ENCODE measurements at regions not wholly inside any gene's neighbourhood (a gene's known extent, or its start where the extent isn't known, plus 50 kb on each side); places are given as distances from the start of the nearest gene placed in this dataset.
A peak's percentile ranks its signal among the peaks of the same experiment; 100 is the strongest.
"Not testable (repeated sequence)": the region's sequence is repeated elsewhere in the genome, so short reads cannot be mapped to it uniquely, and the experiment has no call there.

DNA sequence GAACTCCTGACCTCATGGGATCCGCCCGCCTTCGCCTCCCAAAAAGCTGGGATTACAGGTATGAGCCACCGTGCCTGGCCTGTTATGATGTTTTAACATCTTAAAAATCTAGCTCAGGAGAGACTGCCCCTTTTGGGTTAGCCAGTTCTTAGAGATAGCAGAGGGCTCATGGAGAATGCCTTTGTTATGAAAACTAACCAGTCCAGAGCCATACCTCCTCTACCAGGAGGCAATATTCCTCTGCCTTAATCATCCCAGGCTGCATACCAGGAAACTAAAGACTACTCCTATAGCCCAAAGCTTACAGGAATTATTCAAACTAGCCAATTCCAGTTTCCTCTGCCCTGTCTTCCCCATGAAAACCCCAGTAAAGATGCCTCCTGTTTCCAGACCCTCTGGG, 96.0 kb upstream of the MDM1 start:
- no peak for DNase-seq

DNA sequence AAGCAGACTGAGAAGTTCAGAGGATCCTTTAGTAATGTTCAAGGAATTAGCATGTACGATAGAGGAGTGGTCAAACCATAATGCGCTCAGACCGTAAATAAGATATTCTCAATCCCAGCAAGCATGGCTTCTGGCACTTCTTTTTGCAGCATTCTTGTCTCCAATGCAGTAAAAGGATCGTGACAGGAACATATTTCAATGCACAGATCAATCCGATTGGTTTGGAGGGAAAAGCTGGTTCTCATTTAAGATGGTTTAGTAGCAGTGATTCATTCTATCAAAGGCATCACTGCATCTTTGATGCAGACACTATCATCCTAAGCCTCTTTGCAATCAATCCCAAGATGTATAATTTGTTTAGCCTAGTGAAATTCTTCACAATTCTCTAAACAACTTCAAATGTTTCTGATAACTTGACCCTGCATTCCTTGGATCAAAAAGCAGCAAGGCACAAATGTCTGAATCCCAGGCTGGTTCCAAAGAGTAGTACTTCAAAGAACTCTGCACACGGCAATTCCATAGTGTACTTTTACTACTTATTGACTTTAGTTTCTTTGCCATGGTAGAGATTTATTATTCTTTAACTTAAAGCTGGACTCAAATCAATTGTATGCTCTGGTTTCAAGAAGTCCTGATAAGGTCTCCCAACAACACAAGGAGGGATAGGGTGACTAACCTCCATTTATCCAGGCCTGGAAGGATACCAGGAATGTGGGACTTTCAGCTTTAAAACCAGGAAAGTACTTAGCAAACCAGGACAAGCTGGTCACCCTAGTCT, 96.8 kb upstream of the MDM1 start:
- DNase-seq = no peak

DNA sequence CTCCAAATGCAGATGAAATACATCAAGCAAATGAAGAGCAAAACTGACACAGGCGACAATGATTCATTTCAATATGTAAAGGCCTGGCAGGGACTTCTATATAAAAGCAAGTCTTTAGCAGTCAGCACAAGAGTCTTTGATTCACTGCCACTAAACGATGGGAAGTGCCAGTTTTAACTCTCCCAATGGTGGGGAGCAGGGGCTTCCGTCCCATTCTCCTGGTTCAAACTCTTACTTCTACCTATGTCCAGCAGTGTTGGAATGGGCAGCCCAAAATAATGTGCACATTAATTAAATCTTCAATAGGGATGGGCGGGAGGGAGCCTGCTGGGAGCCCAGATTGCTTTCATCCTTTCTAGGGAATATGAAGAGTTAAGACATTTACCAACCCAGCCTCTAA, 97.5 kb upstream of the MDM1 start:
- no peak for DNase-seq

DNA sequence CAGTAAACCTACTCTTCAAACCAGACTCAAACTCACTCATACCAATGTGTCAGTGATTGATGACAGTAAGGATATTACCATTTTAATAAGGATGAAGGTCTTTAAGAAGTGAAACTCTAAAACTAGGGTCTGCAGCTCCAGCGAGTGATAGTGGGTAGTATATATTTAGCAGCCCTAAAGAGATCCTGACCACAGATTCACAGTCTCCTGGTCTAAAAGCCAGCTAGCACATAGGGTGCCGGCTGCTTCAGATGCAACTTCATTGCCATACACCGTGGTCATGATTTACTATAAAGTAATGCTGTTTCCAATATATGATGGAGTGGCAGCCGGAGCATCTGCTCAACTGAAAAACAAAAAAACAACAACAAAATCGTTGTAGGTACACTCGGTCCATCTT, 99.6 kb upstream of the MDM1 start:
- no peak for DNase-seq

DNA sequence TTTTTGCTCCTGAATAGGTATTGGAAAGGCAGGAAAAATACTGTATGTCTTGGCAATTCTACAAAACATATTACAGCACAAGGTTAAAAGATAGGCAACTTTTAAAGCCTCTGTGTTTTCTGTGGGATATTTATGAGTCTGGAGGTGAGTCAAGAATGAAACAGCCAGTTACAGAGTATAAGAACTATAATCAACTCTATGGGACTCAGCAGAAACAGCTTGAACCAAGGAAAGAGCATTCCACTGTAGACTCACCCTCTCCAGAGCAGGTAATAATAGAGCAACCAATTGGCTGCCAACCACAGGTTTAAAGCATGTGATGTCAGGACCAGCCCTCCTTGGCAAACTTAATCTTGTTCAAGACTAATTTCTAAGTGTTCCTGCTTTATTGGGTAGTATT, 100.5 kb upstream of the MDM1 start:
- no peak for DNase-seq

DNA sequence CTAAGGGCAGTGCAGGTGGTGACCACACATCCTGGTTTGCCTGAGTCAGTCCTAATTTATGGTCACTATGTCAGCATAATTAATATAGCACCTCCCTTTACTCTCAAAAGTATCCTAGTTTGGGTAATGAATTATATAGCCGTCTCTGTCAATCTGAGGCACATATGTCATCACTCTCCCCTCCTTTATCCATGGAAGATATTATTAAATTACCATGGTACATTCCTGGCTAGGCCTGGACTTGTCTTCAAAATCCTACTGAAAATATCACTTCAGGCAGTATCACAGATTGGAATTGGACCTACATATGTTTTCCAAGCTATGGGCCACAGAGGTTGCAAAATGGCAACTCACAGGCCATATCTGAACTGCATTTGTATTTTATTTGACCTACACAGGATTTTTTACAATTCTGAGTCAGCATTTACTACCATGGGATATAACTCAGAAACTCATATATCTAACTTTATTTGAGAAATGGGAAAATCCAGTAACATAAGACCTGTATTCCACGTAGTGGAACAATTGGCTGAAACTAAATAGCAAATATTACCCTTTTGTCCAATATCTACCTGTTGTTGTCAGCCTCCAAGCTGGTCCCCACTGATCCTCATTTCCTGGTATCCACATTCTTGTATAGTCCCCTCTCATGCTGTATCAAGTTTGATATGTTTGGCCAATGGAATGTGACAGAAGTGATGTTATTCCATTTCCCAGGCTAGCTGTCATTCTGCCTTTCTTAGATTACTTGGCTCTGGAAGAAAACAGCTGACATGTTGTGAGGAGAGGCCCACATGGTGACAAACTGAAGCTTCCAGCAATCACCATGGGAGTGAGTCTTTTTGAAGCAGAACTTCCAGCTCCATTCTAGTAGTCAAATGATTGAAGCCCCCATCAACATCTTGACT, 102.5 kb upstream of the MDM1 start:
- no peak for DNase-seq

DNA sequence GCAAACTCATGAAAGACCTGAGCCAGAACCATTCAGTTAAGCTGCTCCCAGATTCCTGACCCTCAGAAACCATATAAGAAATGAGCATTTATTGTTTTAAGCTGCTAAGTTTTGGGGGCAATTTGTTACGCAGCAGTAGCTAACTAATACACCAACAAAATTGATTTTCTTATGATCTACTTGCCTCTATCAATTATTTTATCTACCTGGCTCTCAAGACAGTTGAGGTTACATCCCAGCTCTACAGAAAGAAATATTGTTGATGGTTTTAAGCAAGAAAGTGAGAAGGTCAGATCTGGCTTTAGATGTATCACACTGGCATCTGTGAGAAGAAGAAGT, 103.1 kb upstream of the MDM1 start:
- DNase-seq = no peak

DNA sequence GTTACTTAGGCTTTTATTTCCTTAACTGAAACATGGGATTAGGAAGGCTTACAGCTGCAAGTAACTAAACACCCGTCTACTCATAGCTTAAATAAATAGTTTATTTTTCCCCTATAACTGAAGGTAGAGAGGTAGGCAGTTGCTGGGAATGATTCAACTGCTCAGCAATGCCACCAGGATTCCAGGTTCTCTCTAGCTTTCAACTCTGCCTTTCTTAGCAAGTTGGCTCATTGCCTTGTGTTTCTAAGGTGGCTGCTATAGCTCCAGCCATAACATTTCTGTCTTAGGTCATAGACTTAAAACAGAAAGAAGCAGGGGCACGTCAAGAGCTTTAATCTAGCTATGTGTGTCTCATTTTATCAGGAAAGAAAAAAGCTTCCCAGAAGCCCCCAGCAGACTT, 103.7 kb upstream of the MDM1 start:
- DNase-seq = no peak

DNA sequence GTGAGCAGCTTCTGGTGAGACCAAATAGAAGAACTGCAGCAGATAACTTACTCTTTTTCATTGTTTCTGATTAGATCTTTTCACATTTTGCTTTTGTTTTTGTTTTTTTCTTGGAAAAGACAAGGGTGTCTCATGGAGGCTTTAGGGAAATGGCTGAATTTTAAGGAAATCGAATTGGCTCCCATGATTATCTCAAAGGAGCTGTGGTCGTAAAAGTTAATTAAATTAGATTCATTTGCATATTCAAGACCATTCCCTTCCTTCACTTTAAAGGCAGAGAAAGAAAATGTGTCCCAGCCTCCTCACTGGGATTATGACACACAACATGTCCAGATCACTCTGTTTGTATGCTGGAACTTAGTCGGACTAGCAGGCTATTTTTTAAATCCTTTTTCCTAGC, 106.4 kb upstream of the MDM1 start:
- DNase-seq = no peak

DNA sequence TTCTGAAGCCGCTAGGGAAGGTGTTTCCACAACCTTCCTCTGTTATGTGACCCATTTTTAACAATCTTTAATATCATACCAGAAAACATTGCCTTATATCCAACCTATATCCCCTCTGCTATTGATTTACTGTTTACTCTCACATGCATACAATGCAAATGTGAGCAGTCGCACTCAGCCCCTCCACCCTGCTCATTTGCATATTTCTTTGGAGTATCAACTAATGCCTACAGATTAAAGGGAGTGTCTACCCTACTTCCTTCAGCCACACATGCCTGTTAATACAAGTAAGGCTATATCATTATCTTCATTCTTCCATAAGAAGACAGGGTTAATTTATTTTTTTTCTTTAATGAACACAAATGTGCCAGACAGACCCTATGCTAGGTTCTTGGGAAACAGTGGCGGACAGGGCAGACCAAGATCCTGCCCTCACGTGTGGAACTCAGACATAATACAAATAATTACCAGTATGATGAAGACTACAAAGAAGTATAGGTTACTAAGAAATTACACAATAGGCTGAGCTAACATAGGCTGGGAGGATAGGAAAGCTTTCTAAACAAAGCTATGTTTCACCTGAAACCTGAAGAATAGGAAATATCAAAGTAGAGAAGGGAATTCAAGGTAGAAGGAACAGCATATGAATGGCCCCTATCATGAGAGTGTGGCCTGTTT, 107.3 kb upstream of the MDM1 start:
- DNase-seq = no peak

DNA sequence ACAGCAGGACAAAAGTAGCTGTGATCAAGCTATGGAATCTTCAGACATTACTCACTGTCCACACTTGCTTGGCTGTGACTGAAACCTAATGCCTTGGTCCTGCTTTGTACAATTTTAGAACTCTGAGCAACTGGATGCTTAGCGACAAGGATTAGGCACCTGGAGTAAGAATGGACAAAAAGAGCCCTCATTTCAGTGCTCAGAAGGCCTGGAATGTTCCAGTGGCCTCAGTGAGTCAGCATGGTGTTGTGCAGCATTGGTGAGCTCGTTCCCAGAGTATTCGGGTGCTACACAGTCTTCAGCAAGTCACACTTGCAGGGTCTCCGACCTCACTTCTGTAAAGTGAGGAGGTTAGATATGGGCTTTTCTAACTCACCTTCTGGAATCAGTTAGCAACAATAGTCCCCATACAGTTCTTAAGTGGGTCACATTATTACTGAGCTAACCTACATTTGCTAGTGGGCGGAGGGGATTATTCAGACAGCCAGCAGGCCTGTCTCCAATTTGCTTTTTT, 108.0 kb upstream of the MDM1 start:
- DNase-seq = no peak

DNA sequence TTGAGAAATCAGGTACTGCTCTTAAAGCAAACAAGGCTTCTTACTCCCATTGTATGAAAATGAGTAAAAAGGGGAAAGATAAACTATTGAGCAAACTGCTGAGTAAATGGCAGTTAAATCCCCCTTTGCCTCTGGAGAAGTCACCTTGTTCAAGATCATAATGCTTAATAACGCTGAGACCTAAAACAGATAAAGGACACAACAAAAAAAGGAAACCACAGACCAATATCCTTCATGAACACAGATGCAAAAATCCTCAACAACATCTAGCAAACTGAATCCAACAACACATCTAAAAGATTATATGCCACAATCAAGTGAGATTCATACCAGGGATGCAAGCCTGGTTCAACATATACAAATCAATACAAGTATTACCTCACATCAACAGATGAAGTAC, 109.0 kb upstream of the MDM1 start:
- no peak for DNase-seq

DNA sequence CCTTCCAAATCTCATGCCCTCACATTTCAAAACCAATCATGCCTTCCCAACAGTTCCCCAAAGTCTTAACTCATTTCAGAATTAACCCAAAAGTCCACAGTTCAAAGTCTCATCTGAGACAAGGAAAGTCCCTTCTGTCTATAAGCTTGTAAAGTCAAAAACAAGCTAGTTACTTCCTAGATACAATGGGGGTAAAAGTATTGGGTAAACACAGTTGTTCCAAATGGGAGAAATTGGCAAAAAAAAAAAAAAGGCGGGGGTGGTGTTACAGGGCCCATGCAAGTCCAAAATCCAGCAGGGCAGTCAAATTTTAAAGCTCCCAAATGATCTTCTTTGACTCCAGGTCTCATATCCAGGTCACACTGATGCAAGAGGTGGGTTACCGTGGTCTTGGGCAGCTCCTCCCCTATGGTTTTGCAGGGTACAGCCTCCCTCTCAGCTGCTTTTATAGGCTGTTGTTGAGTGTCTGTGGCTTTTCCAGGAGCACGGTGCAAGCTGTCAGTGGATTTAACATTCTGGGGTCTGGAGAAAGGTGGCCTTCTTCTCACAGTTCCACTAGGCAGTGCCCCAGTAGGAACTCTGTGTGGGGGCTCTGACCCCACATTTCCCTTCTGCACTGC, 110.3 kb upstream of the MDM1 start:
- DNase-seq = not testable (repeated sequence)

DNA sequence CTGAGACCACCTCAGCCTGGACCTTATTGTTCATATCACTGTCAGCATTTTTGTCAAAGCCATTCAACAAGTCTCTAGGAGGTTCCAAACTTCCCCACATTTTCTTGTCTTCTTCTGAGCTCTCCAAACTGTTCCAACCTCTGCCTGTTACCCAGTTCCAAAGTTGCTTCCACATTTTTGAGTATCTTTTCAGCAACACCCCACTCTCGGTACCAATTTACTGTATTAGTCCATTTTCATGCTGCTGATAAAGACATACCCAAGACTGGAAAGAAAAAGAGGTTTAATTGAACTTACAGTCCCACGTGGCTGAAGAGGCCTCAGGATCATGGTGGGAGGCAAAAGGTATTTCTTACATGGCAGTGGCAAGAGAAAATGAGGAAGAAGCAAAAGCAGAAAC, 111.5 kb upstream of the MDM1 start:
- DNase-seq = not testable (repeated sequence)

DNA sequence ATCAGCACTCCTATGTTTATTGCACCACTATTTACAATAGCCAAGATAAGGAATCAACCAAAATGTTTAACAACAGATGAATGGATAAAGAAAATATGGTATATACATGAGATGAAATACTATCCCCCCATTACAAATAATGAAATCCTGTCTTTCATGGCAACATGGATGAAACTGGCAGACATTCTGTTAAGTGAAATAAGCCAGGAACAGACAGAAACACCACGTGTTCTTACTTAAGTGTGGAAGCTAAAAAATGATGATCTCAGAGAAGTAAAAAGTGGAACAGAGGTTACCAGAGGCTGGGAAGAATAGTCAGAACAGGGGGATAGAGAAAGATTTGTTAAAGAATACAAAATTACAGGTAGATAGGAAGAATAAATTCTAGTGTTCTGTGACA, 113.7 kb upstream of the MDM1 start:
- no peak for DNase-seq

DNA sequence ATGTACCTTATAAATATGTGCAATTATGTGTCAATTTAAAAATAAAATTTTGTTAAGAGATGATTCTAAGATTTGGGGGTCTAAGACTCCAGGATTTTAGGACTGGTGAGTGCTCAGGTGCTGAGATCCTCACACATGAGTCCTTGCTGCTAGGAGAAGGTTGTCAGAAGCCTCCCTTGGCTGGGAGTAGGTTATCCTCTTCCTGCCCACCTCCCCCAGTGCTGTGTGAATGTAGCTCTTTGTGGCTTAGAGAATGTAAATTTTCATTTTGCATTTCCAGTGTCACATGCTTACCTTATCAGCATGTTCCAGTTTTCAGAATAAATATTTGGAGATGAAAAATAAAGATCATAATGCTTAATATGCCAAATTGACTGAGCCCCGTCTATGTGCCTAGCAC, 114.2 kb upstream of the MDM1 start:
- DNase-seq = no peak

DNA sequence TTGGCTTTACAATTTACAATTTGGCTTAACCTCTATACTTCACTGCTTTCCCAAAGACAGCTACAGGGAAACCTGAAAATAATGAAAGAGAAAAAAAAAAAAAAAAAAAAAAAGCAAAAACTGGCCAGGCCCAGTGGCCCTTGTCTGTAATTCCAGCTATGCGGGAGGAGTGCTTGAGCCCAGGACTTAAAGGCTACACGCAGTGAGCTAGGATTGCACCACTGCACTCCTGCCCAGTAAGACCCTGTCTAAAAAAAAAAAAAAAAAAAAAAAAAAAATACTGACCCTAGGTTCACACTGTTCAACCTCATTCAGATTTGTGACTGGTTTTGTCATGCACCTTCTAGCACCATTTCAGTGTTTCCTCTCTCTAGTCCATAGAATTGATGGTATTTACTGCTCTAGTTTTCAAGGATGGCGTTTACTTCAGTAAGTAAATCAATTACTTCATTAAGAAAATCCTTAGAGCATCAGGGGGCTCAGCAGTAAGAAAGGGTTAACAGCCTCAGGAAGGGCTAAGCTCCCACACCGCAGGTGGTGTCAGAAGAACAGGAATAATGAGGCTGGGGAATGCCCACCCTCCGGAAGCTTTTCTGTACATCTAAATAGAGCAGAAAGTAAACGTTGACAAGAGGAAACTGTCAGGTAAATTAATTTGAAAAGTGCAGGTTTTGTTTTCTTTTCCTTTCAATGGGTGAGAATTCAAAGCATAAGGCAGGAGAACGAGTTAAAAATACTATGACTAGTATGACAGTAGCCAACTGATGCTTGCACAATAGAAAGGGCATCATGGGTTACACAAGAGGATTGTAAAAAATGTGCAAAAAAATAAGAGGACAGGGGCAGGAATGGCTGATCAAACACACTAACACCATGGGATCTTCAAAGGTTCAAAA, 115.0 kb upstream of the MDM1 start:
- DNase-seq = no peak

DNA sequence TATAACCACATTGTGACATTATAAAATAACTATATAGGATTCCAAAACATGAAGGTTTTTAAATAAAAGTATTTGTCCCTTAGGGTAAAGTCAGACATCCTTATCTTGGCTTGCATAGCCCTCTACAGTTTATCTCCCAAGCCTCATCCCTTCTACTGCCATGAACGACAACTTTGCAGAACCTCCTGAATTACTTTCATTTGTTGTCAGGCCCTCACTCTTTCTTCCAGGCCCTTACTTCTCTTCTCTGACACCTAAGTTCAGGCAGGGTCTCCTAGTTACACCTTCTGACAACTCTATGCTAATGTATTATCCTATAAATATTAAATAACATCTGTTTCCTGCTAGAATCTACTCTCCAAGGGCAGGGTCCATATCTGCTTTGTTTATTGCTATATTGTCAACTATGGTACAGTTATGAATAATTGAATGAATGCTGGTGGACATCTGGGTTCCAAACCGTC, 115.7 kb upstream of the MDM1 start:
- no peak for DNase-seq

DNA sequence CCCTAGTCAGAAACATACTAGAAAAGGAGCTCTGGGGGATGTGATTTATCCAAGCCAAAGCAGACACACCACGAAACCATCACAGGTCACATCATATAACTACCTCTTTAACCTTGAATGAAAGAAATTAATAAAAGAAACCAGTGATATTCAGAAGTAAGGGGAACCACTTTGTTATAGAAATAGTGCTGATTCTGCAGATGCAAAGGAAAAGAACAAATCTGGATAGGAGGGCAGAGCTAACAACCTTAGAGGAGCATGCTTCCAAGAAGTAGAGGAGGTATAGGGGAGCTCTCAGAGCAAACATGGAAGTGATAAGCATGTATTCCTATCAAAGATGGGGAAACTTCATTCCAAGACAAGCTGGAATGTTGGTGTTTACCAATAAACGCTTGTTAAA, 117.0 kb upstream of the MDM1 start:
- no peak for DNase-seq

DNA sequence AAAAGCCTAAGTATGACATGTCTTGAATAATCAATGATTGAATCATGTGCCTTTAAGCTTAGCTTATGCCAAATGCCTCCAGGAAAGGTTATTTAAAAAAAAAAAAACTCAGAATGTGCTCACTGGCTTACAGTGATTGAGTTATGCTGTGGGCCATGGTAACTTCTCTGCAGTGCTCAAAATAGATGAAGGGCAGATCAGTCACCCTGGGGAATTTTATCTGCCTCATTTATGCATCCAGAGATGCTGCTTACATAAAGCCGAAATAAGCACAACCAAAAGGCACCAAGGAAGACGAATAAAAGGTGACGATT, 118.7 kb upstream of the MDM1 start:
- peak; percentile 73 for DNase-seq

DNA sequence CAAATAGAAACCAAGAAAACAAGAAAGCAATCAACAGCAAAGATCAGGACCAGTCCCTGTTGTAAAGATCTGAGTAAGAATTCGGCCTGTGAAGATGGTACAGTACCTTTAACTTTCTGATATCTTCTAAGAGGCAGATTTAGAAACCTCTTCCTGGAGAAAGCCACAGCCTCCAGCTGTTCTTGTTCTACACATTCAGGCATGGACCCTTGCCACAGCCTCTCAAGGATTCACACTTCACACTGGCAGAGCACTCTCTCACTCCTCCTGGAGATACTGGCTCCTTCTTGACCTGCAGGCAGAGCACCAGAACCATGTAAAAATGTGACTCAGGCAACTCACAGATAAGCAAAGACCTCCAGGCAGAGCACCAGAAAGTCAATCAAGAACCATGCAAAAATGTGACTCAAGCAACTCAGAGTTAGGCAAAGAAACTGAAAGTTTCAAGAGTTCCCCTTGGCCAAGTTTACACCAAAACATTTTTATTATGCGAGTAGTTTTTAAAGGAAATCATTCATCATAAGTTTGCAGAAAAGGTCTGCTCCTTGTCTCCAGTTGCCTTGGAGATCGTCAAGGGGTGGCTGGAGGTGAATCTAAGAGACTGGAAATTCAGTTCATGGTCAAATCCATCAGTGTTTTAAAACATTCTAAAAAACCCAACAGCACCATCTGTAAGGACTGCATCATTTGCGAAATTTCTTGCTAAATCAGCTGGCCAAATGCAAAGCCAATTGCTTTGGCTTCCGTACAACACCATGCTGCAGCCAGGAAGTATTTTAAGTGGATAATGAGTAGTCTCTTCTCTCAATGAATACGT, 119.3 kb upstream of the MDM1 start:
- peak; percentile 84 for DNase-seq

All from CD4-positive, alpha-beta T cell treated with Interleukin-4 for 4 hours (primary cell).